HL-60/S4 treated with retinoic acid at 250 ng/mL for 4 days and 3 days (cell line): ENCODE measurements at regions not wholly inside any gene's neighbourhood (a gene's known extent, or its start where the extent isn't known, plus 50 kb on each side); places are given as distances from the start of the nearest gene placed in this dataset.
"Not testable (repeated sequence)": the region's sequence is repeated elsewhere in the genome, so short reads cannot be mapped to it uniquely, and the experiment has no call there.

ENCODE experiments used
- in situ Hi-C: fragments of 300-500 bp; cut with MboI; formaldehyde crosslinking; loops from 2 replicates; pipeline ENCODE4 v1.7.0; 2022; ENCODE audit warnings: low sequenced_read_pairs

- in situ Hi-C loops: no loop called here
Measured at GRCh38 chr2:39837856-39838453, 58.9 kb upstream of the THUMPD2 start.

- in situ Hi-C loops: no loop called here
Measured at GRCh38 chr2:39836638-39837037, 57.6 kb upstream of the THUMPD2 start.

GRCh38 chr2:39834426-39834825 lies 55.4 kb upstream of the THUMPD2 start:
- in situ Hi-C loops: no loop called here

GRCh38 chr2:39830610-39831009 lies 51.6 kb upstream of the THUMPD2 start:
- in situ Hi-C loops: not testable (repeated sequence)
